Prostate gland (tissue), 2 donors: ENCODE measurements at regions not wholly inside any gene's neighbourhood (a gene's known extent, or its start where the extent isn't known, plus 50 kb on each side); places are given as distances from the start of the nearest gene placed in this dataset.

Experiments used
- DNase-seq: peaks from one replicate; pipeline ENCODE4 v3.0.0-alpha.2; 2019; ENCODE audit warnings: low spot score
- H3K27ac ChIP-seq, 2 donors: fragments of 200-600 bp; sonication (generic); 2 replicates each; pipeline ENCODE4 v1.5.1; 2017 to 2019
- H3K27me3 ChIP-seq: fragments of 200-600 bp; sonication (generic); replicated peaks from 2 replicates; pipeline ENCODE4 v1.5.1; 2019; ENCODE audit not compliant: insufficient read depth
- H3K36me3 ChIP-seq, 2 donors: fragments of 200-600 bp; sonication (generic); 1 replicate in 1 of 2; 2 replicates in 1 of 2; pipeline versions ENCODE4 v1.5.1 to v1.8.1; 2017 to 2019
- H3K4me1 ChIP-seq: fragments of 200-600 bp; sonication (generic); replicated peaks from 2 replicates; pipeline ENCODE4 v1.5.1; 2019
- H3K4me3 ChIP-seq, 2 donors: fragments of 200-600 bp; sonication (generic); 2 replicates each; pipeline ENCODE4 v1.5.1; 2017 to 2019
- H3K9me3 ChIP-seq: fragments of 200-600 bp; sonication (generic); 2 replicates; pipeline ENCODE4 v1.5.1; 2017
- CTCF ChIP-seq, 4 experiments: fragments of 200-600 bp in 2 of 4; fragments of 450-650 bp in 2 of 4; sonication (generic) in 2 of 4; IDR thresholded peaks; 1 replicate in 3 of 4; 2 replicates in 1 of 4; pipeline ENCODE4 v1.5.1; 2016 to 2019; ENCODE audit warnings: antibody characterized with exemption in 4 of 4, mild to moderate bottlenecking in 2 of 4, moderate library complexity in 2 of 4
- POLR2A ChIP-seq: fragments of 450-650 bp; IDR thresholded peaks from one replicate; pipeline ENCODE4 v1.6.1; 2016; ENCODE audit warnings: antibody characterized with exemption, mild to moderate bottlenecking
- POLR2AphosphoS5 ChIP-seq: sonication (generic); formaldehyde crosslinking; IDR thresholded peaks from one replicate; pipeline ENCODE4 v1.6.1; 2017; ENCODE audit warnings: antibody characterized with exemption
- WGBS: methylation state at CpG from one replicate; pipeline ENCODE4 v1.1.5; 2018; 5-methylcytosine and 5-hydroxymethylcytosine counted together
- intact Hi-C: fragments of 100-400 bp; cut with DNase I; formaldehyde crosslinking; loops from one replicate; pipeline ENCODE4 v1.14.2; 2022

- H3K36me3 ChIP-seq = no peaks in the 10 kb centered on the region
- intact Hi-C loops = no loop called here
- TF ChIP-seq POLR2AphosphoS5 (no peak), POLR2A (no peak), CTCF (IDR thresholded peaks at IDR 0.05) (no peak)
- H3K27ac ChIP-seq = no peak overlapping the region
- DNase-seq = no peak
- WGBS = 80% methylated on average over 2 of the region's 2 CpGs
- no peaks in the 10 kb centered on the region for H3K9me3 ChIP-seq
- no peaks in the 10 kb centered on the region for H3K4me1 ChIP-seq
- H3K4me3 ChIP-seq = no peak overlapping the region
- no peaks in the 10 kb centered on the region for H3K27me3 ChIP-seq
Observed at GRCh38 chr16:65469116-65469515, 347.3 kb upstream of the CDH11 start.

GRCh38 chr16:65468133-65468532, 346.3 kb upstream of the CDH11 start:
- 87% methylated on average over 1 of the region's 1 CpG for WGBS
- Histone ChIP-seq H3K27me3 (no peaks in the 10 kb centered on the region), H3K36me3 (no peaks in the 10 kb centered on the region), H3K27ac (no peak overlapping the region), H3K9me3 (no peaks in the 10 kb centered on the region), H3K4me3 (no peak overlapping the region), H3K4me1 (no peaks in the 10 kb centered on the region)
- TF ChIP-seq POLR2A = no peak
- no peak for TF ChIP-seq CTCF (IDR thresholded peaks at IDR 0.05)
- TF ChIP-seq POLR2AphosphoS5 = no peak
- intact Hi-C loops = no loop called here
- DNase-seq = no peak

- H3K4me3 ChIP-seq = no peak overlapping the region
- H3K4me1 ChIP-seq = no peaks in the 10 kb centered on the region
- no peak for DNase-seq
- no peaks in the 10 kb centered on the region for H3K27me3 ChIP-seq
- H3K36me3 ChIP-seq = no peaks in the 10 kb centered on the region
- no peaks in the 10 kb centered on the region for H3K9me3 ChIP-seq
- intact Hi-C loops = no loop called here
- no peak overlapping the region for H3K27ac ChIP-seq
- TF ChIP-seq POLR2AphosphoS5 (no peak), CTCF (IDR thresholded peaks at IDR 0.05) (no peak), POLR2A (no peak)
- WGBS = 93% methylated on average over 3 of the region's 3 CpGs
Observed at GRCh38 chr16:65463652-65464260, 341.9 kb upstream of the CDH11 start.

- TF ChIP-seq POLR2A (no peak), CTCF (IDR thresholded peaks at IDR 0.05) (no peak), POLR2AphosphoS5 (no peak)
- Histone ChIP-seq H3K4me3 (no peak overlapping the region), H3K27ac (no peak overlapping the region), H3K9me3 (no peaks in the 10 kb centered on the region), H3K27me3 (no peaks in the 10 kb centered on the region), H3K36me3 (no peaks in the 10 kb centered on the region), H3K4me1 (no peaks in the 10 kb centered on the region)
- no peak for DNase-seq
- intact Hi-C loops = no loop called here
- WGBS = 96% methylated on average over 2 of the region's 2 CpGs
Observed at GRCh38 chr16:65457084-65457483, 335.2 kb upstream of the CDH11 start.

GRCh38 chr16:65455761-65456160, 333.9 kb upstream of the CDH11 start:
- H3K36me3 ChIP-seq = no peaks in the 10 kb centered on the region
- intact Hi-C loops = no loop called here
- H3K9me3 ChIP-seq = no peaks in the 10 kb centered on the region
- no peaks in the 10 kb centered on the region for H3K4me1 ChIP-seq
- no peaks in the 10 kb centered on the region for H3K27me3 ChIP-seq
- DNase-seq = no peak
- no peak for TF ChIP-seq POLR2AphosphoS5
- no peak overlapping the region for H3K27ac ChIP-seq
- 89% methylated on average over 4 of the region's 4 CpGs for WGBS
- no peak overlapping the region for H3K4me3 ChIP-seq
